SK-N-SH (cell line): ENCODE measurements at regions not wholly inside any gene's neighbourhood (a gene's known extent, or its start where the extent isn't known, plus 50 kb on each side); places are given as distances from the start of the nearest gene placed in this dataset.

ENCODE experiments used
- CTCF ChIA-PET: fragments of 300-600, 350-600 bp; formaldehyde crosslinking; extraction: SDS; loops from one replicate; lab custom pipeline; 2021; lab: Yijun Ruan, JAX
- POLR2A ChIA-PET: fragments of 350-600 bp; sonication (Branson Sonifier 250); formaldehyde crosslinking; extraction: SDS; loops from one replicate; lab custom pipeline; 2020; ENCODE audit warnings: antibody characterized with exemption, inconsistent platforms; lab: Yijun Ruan, JAX
- DNase-seq: peaks from one replicate; pipeline ENCODE4 v3.0.0; 2012
- H2AFZ ChIP-seq: fragments of 200-600 bp; sonication (generic); 2 replicates; pipeline ENCODE4 v1.8.1; 2016; ENCODE audit warnings: antibody characterized with exemption, mild to moderate bottlenecking, low read depth
- H3F3A ChIP-seq: fragments of 200-600 bp; sonication (generic); replicated peaks from 2 replicates; pipeline ENCODE3; 2016; ENCODE audit warnings: antibody characterized with exemption, mild to moderate bottlenecking; ENCODE audit not compliant: insufficient read depth
- H3K27ac ChIP-seq, 2 experiments: fragments of 200-500 bp in 1 of 2; fragments of 200-600 bp in 1 of 2; sonication (Bioruptor generic) in 1 of 2; sonication (generic), shearing (Covaris generic) in 1 of 2; 2 replicates each; pipeline versions ENCODE4 v1.5.1 to v1.6.1; 2014 to 2016; ENCODE audit warnings: low read depth in 2 of 2, inconsistent platforms in 1 of 2, low read length in 1 of 2, mild to moderate bottlenecking in 1 of 2, mixed read lengths in 1 of 2
- H3K27me3 ChIP-seq: fragments of 200-600 bp; sonication (generic), shearing (Covaris generic); 2 replicates; pipeline ENCODE4 v1.6.1; 2016; ENCODE audit warnings: mixed run types; ENCODE audit not compliant: insufficient read depth
- H3K36me3 ChIP-seq, 2 experiments: fragments of 200-500 bp in 1 of 2; fragments of 200-600 bp in 1 of 2; sonication (Bioruptor generic) in 1 of 2; sonication (generic) in 1 of 2; replicated peaks in 1 of 2; 2 replicates each; pipeline versions ENCODE3 to v1.5.1; 2014 to 2016; ENCODE audit warnings: low read length in 1 of 2, mild to moderate bottlenecking in 1 of 2; ENCODE audit not compliant: insufficient read depth in 2 of 2, control insufficient read depth in 1 of 2
- H3K4me1 ChIP-seq, 2 experiments: fragments of 200-500 bp in 1 of 2; fragments of 200-600 bp in 1 of 2; sonication (Bioruptor generic) in 1 of 2; sonication (generic), shearing (Covaris generic) in 1 of 2; 2 replicates each; pipeline versions ENCODE4 v1.5.1 to v1.6.1; 2014 to 2016; ENCODE audit warnings: low read depth in 1 of 2, low read length in 1 of 2, mixed run types in 1 of 2; ENCODE audit not compliant: insufficient read depth in 2 of 2, control insufficient read depth in 1 of 2
- H3K4me2 ChIP-seq: fragments of 200-600 bp; sonication (generic), shearing (Covaris generic); 2 replicates; pipeline ENCODE4 v1.6.1; 2017; ENCODE audit warnings: mixed run types
- H3K4me3 ChIP-seq, 2 experiments: fragments of 200-500 bp in 1 of 2; fragments of 200-600 bp in 1 of 2; sonication (Bioruptor generic) in 1 of 2; sonication (generic), shearing (Covaris generic) in 1 of 2; 2 replicates each; pipeline versions ENCODE4 v1.5.1 to v1.8.1; 2014 to 2016; ENCODE audit warnings: low read depth in 2 of 2, inconsistent platforms in 1 of 2, low read length in 1 of 2, mild to moderate bottlenecking in 1 of 2, mixed read lengths in 1 of 2, moderate library complexity in 1 of 2
- H3K79me2 ChIP-seq: fragments of 200-600 bp; sonication (generic); 2 replicates; pipeline ENCODE4 v1.8.1; 2017; ENCODE audit warnings: mild to moderate bottlenecking; ENCODE audit not compliant: insufficient read depth
- H3K9ac ChIP-seq: fragments of 200-600 bp; sonication (generic); 2 replicates; pipeline ENCODE4 v1.6.1; 2017; ENCODE audit warnings: mixed run types
- H3K9me2 ChIP-seq: fragments of 200-600 bp; sonication (generic); 2 replicates; pipeline ENCODE4 v1.6.1; 2017; ENCODE audit warnings: mixed run types
- H3K9me3 ChIP-seq: fragments of 200-600 bp; sonication (generic); 2 replicates; pipeline ENCODE4 v1.6.1; 2017; ENCODE audit warnings: mixed run types, mild to moderate bottlenecking, moderate library complexity
- H4K20me1 ChIP-seq: fragments of 200-600 bp; sonication (generic); 2 replicates; pipeline ENCODE4 v1.6.1; 2017; ENCODE audit warnings: mild to moderate bottlenecking, mixed run types; ENCODE audit not compliant: insufficient read depth
- EP300 ChIP-seq, 2 experiments: IDR thresholded peaks; 2 replicates each; pipeline versions ENCODE4 v1.4.0 to v1.6.1; 2012; ENCODE audit warnings: borderline replicate concordance in 1 of 2, low read depth in 1 of 2, low read length in 1 of 2
- FOSL2 ChIP-seq: IDR thresholded peaks from 2 replicates; pipeline ENCODE4 v1.4.0; 2012; ENCODE audit warnings: low read depth, mild to moderate bottlenecking, moderate library complexity, borderline replicate concordance
- FOXJ3 ChIP-seq: sonication (generic); formaldehyde crosslinking; IDR thresholded peaks from 2 replicates; pipeline ENCODE4 v1.5.1; 2020; ENCODE audit warnings: mild to moderate bottlenecking, missing genetic modification reagents
- GATA2 ChIP-seq: sonication (generic); formaldehyde crosslinking; IDR thresholded peaks from 2 replicates; pipeline ENCODE4 v1.5.0; 2020; ENCODE audit warnings: mild to moderate bottlenecking, missing genetic modification reagents
- JUND ChIP-seq: IDR thresholded peaks from 2 replicates; pipeline ENCODE4 v1.4.0; 2012
- MEF2A ChIP-seq: IDR thresholded peaks from 2 replicates; pipeline ENCODE4 v1.4.0; 2012; ENCODE audit warnings: low read depth, borderline replicate concordance
- MXI1 ChIP-seq: IDR thresholded peaks from 2 replicates; pipeline ENCODE4 v1.6.1; 2012; ENCODE audit warnings: mild to moderate bottlenecking, low read depth, low read length, improper control_type of control experiment
- NFIC ChIP-seq: IDR thresholded peaks from 2 replicates; pipeline ENCODE4 v1.4.0; 2012; ENCODE audit warnings: borderline replicate concordance
- NRF1 ChIP-seq: IDR thresholded peaks from 2 replicates; pipeline ENCODE4 v1.6.1; 2012; ENCODE audit warnings: low read depth, mild to moderate bottlenecking, low read length
- POLR2AphosphoS5 ChIP-seq: IDR thresholded peaks from 2 replicates; pipeline ENCODE4 v1.6.1; 2012; ENCODE audit warnings: low read depth, low read length
- RFX5 ChIP-seq: IDR thresholded peaks from 2 replicates; pipeline ENCODE4 v1.6.1; 2012; ENCODE audit warnings: mild to moderate bottlenecking, improper control_type of control experiment, low read length
- SMC3 ChIP-seq: IDR thresholded peaks from 2 replicates; pipeline ENCODE4 v1.6.1; 2012; ENCODE audit warnings: low read depth, low read length, improper control_type of control experiment
- YY1 ChIP-seq: IDR thresholded peaks from 2 replicates; pipeline ENCODE4 v1.4.0; 2012; ENCODE audit warnings: low read depth, mild to moderate bottlenecking
- WGBS: methylation state at CpG from one replicate; pipeline ENCODE4 v1.1.6; 2017; ENCODE audit warnings: low lambda C conversion rate; 5-methylcytosine and 5-hydroxymethylcytosine counted together
- TF ChIP-seq, protein P1 (sequence below): IDR thresholded peaks from 2 replicates; pipeline ENCODE4 v1.6.1; 2012; ENCODE audit warnings: mild to moderate bottlenecking, low read depth, low read length, moderate library complexity
- TF ChIP-seq, protein P2 (sequence below): fragments of 150-350 bp; IDR thresholded peaks from 2 replicates; pipeline ENCODE4 v1.6.1; 2017; ENCODE audit warnings: antibody characterized with exemption, low read length, low read depth, borderline replicate concordance
- TF ChIP-seq, protein P3 (sequence below): fragments of 200-600 bp; sonication (generic); IDR thresholded peaks from 2 replicates; pipeline ENCODE4 v1.6.1; 2017; ENCODE audit warnings: antibody characterized with exemption, mild to moderate bottlenecking, moderate library complexity

DNA sequence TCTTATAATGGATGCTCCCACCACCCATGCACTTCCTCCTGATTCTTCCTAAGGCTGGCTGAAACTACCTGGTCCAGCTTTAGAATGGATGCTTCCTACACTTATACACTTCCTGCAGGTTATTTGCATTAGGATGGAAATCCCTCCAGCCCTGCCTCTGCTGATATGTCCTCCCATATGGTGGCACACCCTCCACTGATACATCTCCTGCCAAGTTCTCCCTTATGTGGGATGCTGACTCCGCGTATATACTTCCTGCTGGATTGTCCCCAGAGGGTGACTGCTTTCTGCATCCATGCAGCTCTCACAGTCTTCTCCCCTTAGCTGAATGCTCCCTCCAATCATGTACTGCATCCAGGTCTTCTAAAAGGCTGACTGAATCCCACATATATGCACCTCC lies 254.6 kb upstream of the FAM47C start:
- Histone ChIP-seq H3F3A (no peaks in the 10 kb centered on the region), H3K4me3 (no peak overlapping the region), H3K9me2 (no peaks in the 10 kb centered on the region), H3K79me2 (no peaks in the 10 kb centered on the region), H3K27me3 (no peaks in the 10 kb centered on the region), H3K9ac (no peak overlapping the region), H4K20me1 (no peaks in the 10 kb centered on the region), H3K4me2 (no peak overlapping the region), H2AFZ (no peak overlapping the region), H3K27ac (no peak overlapping the region), H3K36me3 (no peaks in the 10 kb centered on the region), H3K9me3 (no peaks in the 10 kb centered on the region), H3K4me1 (no peaks in the 10 kb centered on the region)
- no peak for DNase-seq
- WGBS: 0% methylated on average over 2 of the region's 2 CpGs
- ChIA-PET CTCF (no interaction called here), POLR2A (no interaction called here)
- TF ChIP-seq YY1 (no peak), SMC3 (no peak), NFIC (no peak), FOSL2 (no peak), MEF2A (no peak), JUND (no peak)
- TF ChIP-seq, protein P1, sequence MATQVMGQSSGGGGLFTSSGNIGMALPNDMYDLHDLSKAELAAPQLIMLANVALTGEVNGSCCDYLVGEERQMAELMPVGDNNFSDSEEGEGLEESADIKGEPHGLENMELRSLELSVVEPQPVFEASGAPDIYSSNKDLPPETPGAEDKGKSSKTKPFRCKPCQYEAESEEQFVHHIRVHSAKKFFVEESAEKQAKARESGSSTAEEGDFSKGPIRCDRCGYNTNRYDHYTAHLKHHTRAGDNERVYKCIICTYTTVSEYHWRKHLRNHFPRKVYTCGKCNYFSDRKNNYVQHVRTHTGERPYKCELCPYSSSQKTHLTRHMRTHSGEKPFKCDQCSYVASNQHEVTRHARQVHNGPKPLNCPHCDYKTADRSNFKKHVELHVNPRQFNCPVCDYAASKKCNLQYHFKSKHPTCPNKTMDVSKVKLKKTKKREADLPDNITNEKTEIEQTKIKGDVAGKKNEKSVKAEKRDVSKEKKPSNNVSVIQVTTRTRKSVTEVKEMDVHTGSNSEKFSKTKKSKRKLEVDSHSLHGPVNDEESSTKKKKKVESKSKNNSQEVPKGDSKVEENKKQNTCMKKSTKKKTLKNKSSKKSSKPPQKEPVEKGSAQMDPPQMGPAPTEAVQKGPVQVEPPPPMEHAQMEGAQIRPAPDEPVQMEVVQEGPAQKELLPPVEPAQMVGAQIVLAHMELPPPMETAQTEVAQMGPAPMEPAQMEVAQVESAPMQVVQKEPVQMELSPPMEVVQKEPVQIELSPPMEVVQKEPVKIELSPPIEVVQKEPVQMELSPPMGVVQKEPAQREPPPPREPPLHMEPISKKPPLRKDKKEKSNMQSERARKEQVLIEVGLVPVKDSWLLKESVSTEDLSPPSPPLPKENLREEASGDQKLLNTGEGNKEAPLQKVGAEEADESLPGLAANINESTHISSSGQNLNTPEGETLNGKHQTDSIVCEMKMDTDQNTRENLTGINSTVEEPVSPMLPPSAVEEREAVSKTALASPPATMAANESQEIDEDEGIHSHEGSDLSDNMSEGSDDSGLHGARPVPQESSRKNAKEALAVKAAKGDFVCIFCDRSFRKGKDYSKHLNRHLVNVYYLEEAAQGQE: no peak

DNA sequence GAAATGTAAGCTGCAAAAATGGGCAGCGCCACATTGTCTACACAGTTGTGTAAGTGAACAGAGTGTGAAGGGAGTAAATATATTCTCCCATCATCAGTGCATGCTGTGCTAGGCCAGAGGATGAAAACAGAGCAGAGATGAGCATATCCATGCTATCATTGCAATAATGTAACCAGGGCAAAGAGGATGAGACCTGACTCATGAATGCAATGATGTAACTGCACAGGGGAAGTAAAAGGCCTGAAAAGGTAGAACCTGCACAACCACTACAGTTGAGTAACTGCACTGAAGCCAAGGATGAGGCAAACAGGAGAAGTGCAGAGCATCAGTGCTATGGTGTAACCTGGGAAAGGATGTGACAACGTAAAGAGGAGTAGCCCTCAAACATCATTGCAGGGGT lies 220.4 kb upstream of the FAM47C start:
- no peaks in the 10 kb centered on the region for H3K36me3 ChIP-seq
- H3K4me2 ChIP-seq: no peak overlapping the region
- no peak for DNase-seq
- H3F3A ChIP-seq: no peaks in the 10 kb centered on the region
- no peaks in the 10 kb centered on the region for H3K4me1 ChIP-seq
- no peak overlapping the region for H3K27ac ChIP-seq
- H3K79me2 ChIP-seq: no peaks in the 10 kb centered on the region
- H3K9me3 ChIP-seq: no peaks in the 10 kb centered on the region
- H3K9ac ChIP-seq: no peak overlapping the region
- H2AFZ ChIP-seq: no peak overlapping the region
- no peaks in the 10 kb centered on the region for H4K20me1 ChIP-seq
- CTCF ChIA-PET: no interaction called here
- H3K27me3 ChIP-seq: no peaks in the 10 kb centered on the region
- no peaks in the 10 kb centered on the region for H3K9me2 ChIP-seq
- no peak overlapping the region for H3K4me3 ChIP-seq
- POLR2A ChIA-PET: no interaction called here
- WGBS: 0% methylated on average over 2 of the region's 2 CpGs
- TF ChIP-seq NRF1 (no peak), GATA2 (CRISPR knock-in tag) (no peak), EP300 (IDR thresholded peaks at IDR 0.05; ENCODE audit: borderline replicate concordance in 1 of 2, low read depth in 1 of 2, low read length in 1 of 2) (no peak)

DNA sequence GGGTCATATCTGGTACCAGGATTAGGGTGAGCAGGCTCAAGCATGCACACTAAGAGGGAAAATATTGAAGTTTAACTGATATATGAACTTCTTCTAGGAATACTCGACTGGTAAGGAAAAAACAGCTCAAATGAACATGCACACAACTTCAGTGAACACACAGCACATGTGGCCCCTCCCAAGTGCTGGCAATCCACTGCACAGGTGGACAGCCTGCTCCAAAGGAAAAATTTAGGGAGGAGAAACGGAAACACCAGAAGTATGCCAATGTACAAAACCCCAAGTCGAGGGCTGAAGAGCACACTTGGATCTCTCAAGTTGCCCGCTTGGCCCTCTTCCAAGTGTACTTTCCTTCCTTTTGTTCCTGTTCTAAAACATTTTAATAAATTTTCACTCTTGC lies 205.0 kb upstream of the FAM47C start:
- Histone ChIP-seq H3K27me3 (no peaks in the 10 kb centered on the region), H3K79me2 (no peaks in the 10 kb centered on the region), H4K20me1 (no peaks in the 10 kb centered on the region), H3K4me3 (no peak overlapping the region), H3K36me3 (no peaks in the 10 kb centered on the region), H3K27ac (no peak overlapping the region), H3F3A (no peaks in the 10 kb centered on the region), H3K9ac (no peak overlapping the region), H3K4me2 (no peak overlapping the region), H3K4me1 (no peaks in the 10 kb centered on the region; a peak in 1 of 4 replicates), H3K9me2 (no peaks in the 10 kb centered on the region), H3K9me3 (no peaks in the 10 kb centered on the region), H2AFZ (no peak overlapping the region)
- ChIA-PET POLR2A (no interaction called here), CTCF (no interaction called here)
- WGBS: 4% methylated on average over 4 of the region's 4 CpGs
- TF ChIP-seq, protein P2, sequence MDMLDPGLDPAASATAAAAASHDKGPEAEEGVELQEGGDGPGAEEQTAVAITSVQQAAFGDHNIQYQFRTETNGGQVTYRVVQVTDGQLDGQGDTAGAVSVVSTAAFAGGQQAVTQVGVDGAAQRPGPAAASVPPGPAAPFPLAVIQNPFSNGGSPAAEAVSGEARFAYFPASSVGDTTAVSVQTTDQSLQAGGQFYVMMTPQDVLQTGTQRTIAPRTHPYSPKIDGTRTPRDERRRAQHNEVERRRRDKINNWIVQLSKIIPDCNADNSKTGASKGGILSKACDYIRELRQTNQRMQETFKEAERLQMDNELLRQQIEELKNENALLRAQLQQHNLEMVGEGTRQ: no peak
- TF ChIP-seq RFX5: no peak
- no peak for TF ChIP-seq MXI1
- TF ChIP-seq, protein P3, sequence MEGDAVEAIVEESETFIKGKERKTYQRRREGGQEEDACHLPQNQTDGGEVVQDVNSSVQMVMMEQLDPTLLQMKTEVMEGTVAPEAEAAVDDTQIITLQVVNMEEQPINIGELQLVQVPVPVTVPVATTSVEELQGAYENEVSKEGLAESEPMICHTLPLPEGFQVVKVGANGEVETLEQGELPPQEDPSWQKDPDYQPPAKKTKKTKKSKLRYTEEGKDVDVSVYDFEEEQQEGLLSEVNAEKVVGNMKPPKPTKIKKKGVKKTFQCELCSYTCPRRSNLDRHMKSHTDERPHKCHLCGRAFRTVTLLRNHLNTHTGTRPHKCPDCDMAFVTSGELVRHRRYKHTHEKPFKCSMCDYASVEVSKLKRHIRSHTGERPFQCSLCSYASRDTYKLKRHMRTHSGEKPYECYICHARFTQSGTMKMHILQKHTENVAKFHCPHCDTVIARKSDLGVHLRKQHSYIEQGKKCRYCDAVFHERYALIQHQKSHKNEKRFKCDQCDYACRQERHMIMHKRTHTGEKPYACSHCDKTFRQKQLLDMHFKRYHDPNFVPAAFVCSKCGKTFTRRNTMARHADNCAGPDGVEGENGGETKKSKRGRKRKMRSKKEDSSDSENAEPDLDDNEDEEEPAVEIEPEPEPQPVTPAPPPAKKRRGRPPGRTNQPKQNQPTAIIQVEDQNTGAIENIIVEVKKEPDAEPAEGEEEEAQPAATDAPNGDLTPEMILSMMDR: no peak
- TF ChIP-seq NRF1: no peak
- no peak for TF ChIP-seq FOXJ3 (CRISPR knock-in tag)
- TF ChIP-seq NFIC: no peak
- no peak for TF ChIP-seq POLR2AphosphoS5
- TF ChIP-seq MEF2A: no peak
- no peak for DNase-seq
